Activated CD8-positive, alpha-beta memory T cell treated with anti-CD3 and anti-CD28 coated beads, Interleukin-2, amount 50 U/mL, for 24 hours (primary cell): ENCODE measurements at regions not wholly inside any gene's neighbourhood (a gene's known extent, or its start where the extent isn't known, plus 50 kb on each side); places are given as distances from the start of the nearest gene placed in this dataset.
"Not testable (repeated sequence)": the region's sequence is repeated elsewhere in the genome, so short reads cannot be mapped to it uniquely, and the experiment has no call there.

Source experiments
- DNase-seq: peaks from one replicate; pipeline ENCODE4 v3.0.0-alpha.2; 2020; ENCODE audit errors: extremely low read depth

GRCh38 chr6:16040628-16040974, 88.3 kb upstream of the MYLIP start:
- DNase-seq = no peak

DNA sequence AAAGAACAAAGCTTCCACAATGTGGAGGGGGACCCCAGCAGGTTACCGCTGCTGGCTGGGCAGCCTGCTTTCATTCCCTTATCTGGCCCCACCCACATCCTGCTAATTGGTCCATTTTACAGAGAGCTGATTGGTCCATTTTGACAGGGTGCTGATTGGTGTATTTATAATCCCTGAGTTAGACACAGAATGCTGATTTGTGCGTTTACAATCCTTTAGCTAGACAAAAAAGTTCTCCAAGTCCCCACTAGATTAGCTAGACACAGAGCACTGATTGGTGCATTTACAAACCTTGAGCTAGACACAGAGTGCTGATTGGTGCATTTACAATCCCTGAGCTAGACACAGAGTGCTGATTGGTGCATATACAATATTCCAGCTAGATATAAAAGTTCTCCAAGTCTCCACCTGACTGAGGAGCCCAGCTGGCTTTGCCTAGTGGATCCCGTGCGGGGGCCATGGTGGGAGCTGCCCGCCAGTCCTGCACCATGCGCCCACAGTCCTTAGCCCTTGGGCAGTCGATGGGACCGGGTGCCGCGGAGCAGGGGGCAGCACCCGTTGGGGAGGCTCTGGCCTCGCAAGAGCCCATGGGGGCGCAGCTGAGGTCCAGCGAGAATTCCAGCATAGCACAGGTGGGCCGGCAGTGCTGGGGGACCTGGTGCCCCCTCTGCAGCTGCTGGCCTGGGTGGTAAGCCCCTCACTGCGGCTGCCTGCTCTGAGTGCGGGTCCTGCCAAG, 88.8 kb upstream of the MYLIP start:
- not testable (repeated sequence) for DNase-seq

- DNase-seq = no peak
Observed at GRCh38 chr6:16038938-16039337, 89.9 kb upstream of the MYLIP start.

DNA sequence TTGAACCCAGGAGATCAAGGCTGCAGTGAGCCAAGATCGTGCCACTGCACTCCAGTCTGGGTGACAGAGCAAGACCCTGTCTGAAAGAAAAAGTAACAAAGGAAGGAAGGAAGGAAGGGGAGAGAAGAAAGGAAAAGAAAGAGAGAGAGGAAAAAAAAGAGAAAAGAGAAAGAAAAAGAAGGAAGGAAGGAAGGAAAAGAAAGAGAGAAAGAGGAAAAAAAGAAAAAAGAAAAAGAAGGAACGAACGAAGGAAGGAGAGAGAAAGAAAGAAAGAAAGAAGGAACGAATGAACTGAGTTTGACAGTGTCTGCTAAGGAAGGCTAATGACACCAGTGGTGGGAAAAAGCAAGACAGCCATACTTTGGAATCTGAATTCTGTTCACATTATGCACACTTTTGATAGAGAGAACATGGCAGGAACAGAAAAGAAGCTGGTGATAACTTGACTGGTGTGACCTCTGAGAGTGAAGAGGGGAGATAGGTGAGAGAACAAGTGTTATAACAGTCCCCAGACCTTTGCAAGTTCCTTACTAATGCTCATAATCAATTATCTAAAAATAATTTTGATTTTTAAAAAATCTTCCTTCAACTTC, 93.3 kb upstream of the MYLIP start:
- no peak for DNase-seq

GRCh38 chr6:16033214-16033613, 95.7 kb upstream of the MYLIP start:
- no peak for DNase-seq

- DNase-seq = no peak
Observed at GRCh38 chr6:16031278-16031981, 97.5 kb upstream of the MYLIP start.

DNA sequence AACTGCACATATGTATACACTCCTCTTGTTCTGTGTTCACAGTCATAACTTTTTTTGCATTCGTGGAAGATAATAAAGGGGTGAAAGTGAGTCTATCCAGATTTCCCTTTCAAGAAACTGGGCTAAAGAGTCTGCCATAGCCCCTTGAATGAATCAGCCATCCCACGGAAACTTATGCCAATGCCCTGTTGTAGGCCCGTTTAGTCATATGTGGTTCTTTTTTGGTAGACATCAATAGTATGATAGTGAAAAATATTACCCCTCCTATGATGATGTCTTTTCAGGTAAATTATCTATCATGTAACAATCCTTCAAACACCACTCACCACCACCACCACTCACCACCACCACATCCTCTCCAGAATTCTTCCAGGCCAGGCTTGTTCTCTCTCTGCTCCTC, 99.9 kb upstream of the MYLIP start:
- DNase-seq = no peak

DNA sequence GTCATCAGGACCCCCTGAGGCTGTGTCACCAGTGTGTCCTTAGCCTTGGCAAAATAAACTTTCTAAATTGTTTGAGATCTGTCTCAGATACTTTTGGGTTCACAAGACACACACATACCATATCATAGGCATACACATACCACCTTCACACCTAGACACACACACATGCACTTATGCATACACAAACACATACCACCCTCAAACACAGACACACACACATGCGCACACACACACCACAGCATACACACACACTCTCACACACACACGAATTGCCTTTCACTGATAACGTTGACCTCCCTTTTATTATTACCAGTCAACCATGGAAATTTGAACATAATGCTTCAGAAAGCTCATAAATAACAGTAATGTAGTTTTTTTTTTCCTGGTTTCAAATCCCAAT, 108.6 kb upstream of the MYLIP start:
- DNase-seq = no peak

DNA sequence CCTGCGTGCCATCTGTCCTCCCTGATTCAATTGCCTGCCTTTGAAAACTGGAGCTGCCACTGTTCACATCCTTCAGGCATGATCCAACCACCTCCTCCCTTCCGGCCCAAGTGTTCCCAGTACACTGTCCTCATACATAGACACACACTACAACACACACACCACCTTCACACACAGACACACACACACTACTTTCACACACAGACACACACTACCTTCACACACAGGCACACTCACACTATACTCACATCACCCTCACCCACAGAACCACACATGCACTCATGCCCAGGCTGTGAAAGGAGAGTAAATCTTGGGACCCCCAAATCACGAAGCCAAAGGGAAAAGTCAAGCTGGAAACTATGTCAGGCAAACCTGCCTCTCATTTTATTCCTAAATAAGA, 109.4 kb upstream of the MYLIP start:
- no peak for DNase-seq

DNA sequence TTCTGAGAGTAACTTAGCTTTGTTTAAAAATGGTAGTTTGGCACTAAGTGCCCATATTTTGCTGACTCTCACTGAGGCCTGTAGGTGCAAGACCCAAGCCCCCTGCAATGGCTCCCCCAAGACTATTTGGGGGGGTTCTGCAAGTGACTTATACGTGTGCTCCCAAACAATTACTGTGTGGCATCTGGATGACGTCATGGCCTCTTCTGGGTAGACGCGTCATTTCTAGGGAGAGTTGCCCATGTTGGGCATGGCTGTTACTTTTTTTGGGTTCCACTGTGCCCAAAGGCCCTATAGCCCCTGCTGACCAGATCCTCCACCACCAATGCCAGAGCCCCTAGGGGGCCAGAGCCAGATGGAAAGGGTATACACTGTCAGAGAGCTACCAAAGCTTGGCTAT, 110.3 kb upstream of the MYLIP start:
- DNase-seq = no peak

DNA sequence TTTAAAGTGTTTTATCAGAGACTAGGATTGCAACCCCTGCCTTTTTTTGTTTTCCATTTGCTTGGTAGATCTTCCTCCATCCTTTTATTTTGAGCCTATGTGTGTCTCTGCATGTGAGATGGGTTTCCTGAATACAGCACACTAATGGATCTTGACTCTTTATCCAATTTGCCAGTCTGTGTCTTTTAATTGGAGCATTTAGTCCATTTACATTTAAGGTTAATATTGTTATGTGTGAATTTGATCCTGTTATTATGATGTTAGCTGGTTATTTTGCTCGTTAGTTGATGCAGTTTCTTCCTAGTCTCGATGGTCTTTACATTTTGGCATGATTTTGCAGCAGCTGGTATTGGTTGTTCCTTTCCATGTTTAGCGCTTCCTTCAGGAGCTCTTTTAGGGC, 114.6 kb upstream of the MYLIP start:
- not testable (repeated sequence) for DNase-seq

DNA sequence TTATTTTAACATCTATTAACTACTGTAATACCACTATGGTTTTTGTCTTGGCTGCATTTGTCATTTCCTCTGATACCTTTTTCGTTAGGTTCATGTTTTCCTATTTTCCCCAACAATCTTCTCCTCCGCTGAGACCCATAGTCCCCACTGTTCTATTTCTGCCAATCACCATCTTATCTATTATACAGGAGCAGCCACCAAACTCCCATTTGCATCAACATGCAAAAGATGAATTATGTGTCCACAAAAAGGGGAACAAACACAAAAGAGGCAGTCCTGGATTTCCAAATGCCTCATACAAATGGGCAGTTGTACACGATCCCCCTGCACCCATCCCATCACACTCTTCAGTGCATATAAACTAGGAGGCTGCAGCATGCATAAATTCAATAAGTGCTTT, 121.7 kb upstream of the MYLIP start:
- DNase-seq = no peak

DNA sequence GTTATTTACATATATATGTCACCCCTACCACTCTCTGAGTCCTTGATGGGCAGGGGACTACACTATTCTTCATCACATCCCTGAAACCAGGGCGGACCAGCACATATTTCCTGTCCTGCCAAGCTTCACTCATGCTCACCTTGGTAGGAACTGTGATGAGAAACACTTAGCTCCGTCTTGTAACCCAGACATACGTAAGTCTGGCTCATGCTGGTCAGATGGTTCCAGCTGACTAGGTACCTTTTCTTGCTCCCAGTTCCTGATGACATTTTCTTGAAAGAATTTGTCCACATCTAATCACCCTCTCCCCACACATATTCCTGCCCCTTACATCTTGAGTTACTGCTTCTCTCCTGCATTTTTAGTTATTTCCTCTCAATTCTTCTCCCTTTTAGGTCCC, 122.2 kb upstream of the MYLIP start:
- no peak for DNase-seq

- no peak for DNase-seq
Observed at GRCh38 chr6:16004934-16005679, 123.8 kb upstream of the MYLIP start.

DNA sequence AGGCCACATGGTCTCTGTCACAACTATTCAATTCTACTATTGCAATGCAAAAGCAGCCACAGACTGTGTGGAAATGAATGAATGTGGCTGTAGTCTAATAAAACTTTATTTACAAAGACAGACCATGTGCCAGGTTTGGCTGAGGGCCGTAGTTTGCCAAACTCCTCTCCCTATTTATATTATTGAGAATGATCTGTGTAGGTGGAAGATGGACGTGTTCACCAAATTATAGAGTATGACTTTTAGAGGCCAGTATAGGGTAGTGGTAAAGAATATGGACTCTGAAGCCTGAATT, 125.7 kb upstream of the MYLIP start:
- DNase-seq = no peak

DNA sequence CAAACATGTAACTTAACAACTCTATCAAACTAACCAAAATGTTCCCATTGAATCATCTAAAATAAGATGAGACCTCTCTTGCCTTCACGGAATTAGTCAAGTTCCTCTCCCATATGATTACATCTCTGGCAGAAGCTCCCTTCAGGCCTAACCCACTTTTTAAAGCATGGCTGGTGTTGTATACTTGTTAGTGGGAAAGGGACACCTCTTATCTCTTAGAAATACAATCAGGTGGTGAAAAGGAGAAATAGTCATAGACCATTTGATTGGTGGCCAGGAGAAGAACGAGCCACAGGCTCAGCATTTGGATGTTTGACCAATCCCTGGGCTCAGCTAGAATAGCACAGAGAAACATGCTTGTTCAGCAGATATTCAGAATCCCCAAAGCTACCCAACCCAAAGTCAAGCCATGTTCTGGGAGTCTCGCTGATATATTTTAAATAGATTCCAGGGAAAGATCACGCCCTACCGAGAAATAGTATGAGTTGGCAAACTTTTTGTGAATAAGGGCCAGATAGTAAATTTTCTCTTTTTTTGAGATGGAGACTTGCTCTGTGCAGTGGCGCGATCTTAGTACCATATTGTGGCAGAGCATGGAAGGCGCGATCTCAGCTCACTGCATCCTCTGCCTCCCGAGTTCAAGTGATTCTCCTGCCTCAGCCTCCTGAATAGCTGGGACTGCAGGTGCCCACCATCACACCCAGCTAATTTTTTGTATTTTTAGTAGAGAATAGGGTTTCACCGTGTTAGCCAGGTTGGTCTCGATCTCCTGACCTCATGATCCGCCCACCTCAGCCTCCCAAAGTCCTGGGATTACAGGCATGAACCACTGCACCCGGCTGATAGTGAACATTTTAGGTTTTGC, 126.3 kb upstream of the MYLIP start:
- no peak for DNase-seq

DNA sequence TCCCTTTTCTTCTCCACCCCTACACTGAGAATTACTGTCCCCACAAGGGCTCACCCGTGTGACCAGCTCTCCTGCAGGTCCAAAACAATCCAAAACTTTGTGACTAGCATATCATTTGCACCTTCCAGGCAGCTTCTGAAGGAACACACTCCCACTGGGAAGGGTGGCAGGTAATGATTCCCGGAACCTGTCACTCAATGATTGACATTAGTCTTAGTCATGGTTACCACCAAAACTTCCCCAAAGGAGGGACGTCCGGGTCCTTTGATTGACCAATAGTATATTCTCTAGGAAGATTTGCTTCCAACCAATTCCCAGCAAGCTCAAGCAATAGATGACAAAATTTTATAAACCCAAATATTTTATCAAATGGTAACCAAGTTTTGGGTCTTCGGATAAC, 127.7 kb upstream of the MYLIP start:
- no peak for DNase-seq

GRCh38 chr6:15999201-15999600, 129.7 kb upstream of the MYLIP start:
- DNase-seq = no peak

GRCh38 chr6:15997586-15998388, 131.1 kb upstream of the MYLIP start:
- DNase-seq = no peak

- no peak for DNase-seq
Observed at GRCh38 chr6:15996030-15996429, 132.9 kb upstream of the MYLIP start.

GRCh38 chr6:15995493-15995892, 133.4 kb upstream of the MYLIP start:
- DNase-seq = no peak
